ENCODE measurements at regions not wholly inside any gene's neighbourhood (a gene's known extent, or its start where the extent isn't known, plus 50 kb on each side); places are given as distances from the start of the nearest gene placed in this dataset.

GRCh38 chr12:63212316-63212715 lies 61.3 kb upstream of the AVPR1A start:
- Histone ChIP-seq H3K9me1 (ENCODE audit: insufficient read depth, low read length) (no peaks in the 10 kb centered on the region), H4K5ac (ENCODE audit: low read depth, low read length) (no peak overlapping the region), H2BK5ac (ENCODE audit: low read depth, low read length, poor library complexity, severe bottlenecking) (no peak overlapping the region), H2AFZ (replicated peaks; ENCODE audit: low read length, poor library complexity) (no peak overlapping the region), H2AK5ac (ENCODE audit: low read depth, low read length) (no peak overlapping the region), H3K18ac (ENCODE audit: low read depth, low read length) (no peak overlapping the region), H4K8ac (ENCODE audit: low read depth in 2 of 2, low read length in 2 of 2) (no peak overlapping the region), H3K79me1 (ENCODE audit: low read depth in 1 of 2, low read length in 2 of 2) (no peaks in the 10 kb centered on the region), H3K4me3 (ENCODE audit: insufficient read depth, low read depth, low read length) (no peak overlapping the region), H3K27me3 (ENCODE audit: control insufficient read depth, insufficient read depth, low read length) (no peaks in the 10 kb centered on the region), H2AK9ac (replicated peaks; ENCODE audit: low read depth, low read length, poor library complexity) (no peak overlapping the region), H3K4me1 (ENCODE audit: control insufficient read depth, insufficient read depth, low read length) (no peaks in the 10 kb centered on the region), H2BK15ac (ENCODE audit: low read depth, low read length) (no peak overlapping the region), H3K4me2 (ENCODE audit: low read depth, low read length) (no peak overlapping the region), H3K27ac (ENCODE audit: insufficient read depth, low read length) (no peak overlapping the region), H3K14ac (replicated peaks; ENCODE audit: low read depth, low read length) (no peak overlapping the region), H3K36me3 (ENCODE audit: control insufficient read depth, insufficient read depth, low read length) (no peaks in the 10 kb centered on the region), H3K23ac (ENCODE audit: low read depth, low read length) (no peak overlapping the region), H3K9ac (ENCODE audit: low read depth, low read length) (no peak overlapping the region), H4K20me1 (ENCODE audit: insufficient read depth, low read length) (no peaks in the 10 kb centered on the region), H2BK120ac (ENCODE audit: low read depth, low read length) (no peak overlapping the region), H3K4ac (ENCODE audit: low read depth, low read length) (no peak overlapping the region), H3K9me3 (ENCODE audit: control insufficient read depth, insufficient read depth, low read length) (no peaks in the 10 kb centered on the region), H3K56ac (ENCODE audit: extremely low read depth, insufficient read depth, low read length) (no peak overlapping the region), H2BK20ac (ENCODE audit: low read depth, low read length) (no peak overlapping the region), H4K91ac (ENCODE audit: insufficient read depth, low read depth, low read length) (no peak overlapping the region)
- dilution Hi-C loops (cut with HindIII; ENCODE audit: low sequenced_read_pairs, unreplicated experiment): no loop called here
- WGBS, 2 experiments (ENCODE audit: extremely low coverage in 2 of 2, insufficient read length in 1 of 2): no CpG with 5 or more reads among the region's 3 CpGs
- no peak for ATAC-seq (ENCODE audit: low read depth)
- intact Hi-C loops (cut with micrococcal nuclease): no loop called here
- in situ Hi-C loops (cut with MboI; ENCODE audit: low sequenced_read_pairs): no loop called here
- no TSS peak for BruUV-seq (replicated peaks)
- DNase-seq: no peak
- ChIA-PET CTCF (no interaction called here), POLR2A (ENCODE audit: unreplicated experiment) (no interaction called here)
- no peak for TF ChIP-seq MAZ (IDR thresholded peaks at IDR 0.05; ENCODE audit: borderline replicate concordance, low read depth, low read length)
- TF ChIP-seq CHD1 (IDR thresholded peaks at IDR 0.05; ENCODE audit: low read depth, low read length): no peak
- TF ChIP-seq FOS (IDR thresholded peaks at IDR 0.05; ENCODE audit: low read depth, low read length): no peak
- TF ChIP-seq POLR2A (IDR thresholded peaks at IDR 0.05; ENCODE audit: low read depth, low read length): no peak
- TF ChIP-seq CTCF (conservative IDR thresholded peaks at IDR 0.05; ENCODE audit: low read depth, low read length): no peak
- no peak for TF ChIP-seq BHLHE40 (IDR thresholded peaks at IDR 0.05; ENCODE audit: low read depth, low read length)
- no peak for TF ChIP-seq RFX5 (IDR thresholded peaks at IDR 0.05; ENCODE audit: low read depth, low read length)
- no peak for TF ChIP-seq USF2 (IDR thresholded peaks at IDR 0.05; ENCODE audit: low read depth, low read length)
- TF ChIP-seq SMC3 (IDR thresholded peaks at IDR 0.05; ENCODE audit: low read depth, low read length): no peak
